GM12892 (cell line): ENCODE measurements at regions not wholly inside any gene's neighbourhood (a gene's known extent, or its start where the extent isn't known, plus 50 kb on each side); places are given as distances from the start of the nearest gene placed in this dataset.

ENCODE experiments used
- POLR2A ChIP-seq: IDR thresholded peaks from 2 replicates; pipeline ENCODE4 v1.6.1; 2011; ENCODE audit warnings: low read depth, low read length, control low read depth
- POLR2AphosphoS5 ChIP-seq: IDR thresholded peaks from 2 replicates; pipeline ENCODE4 v1.6.1; 2011; ENCODE audit warnings: low read depth, low read length, control low read depth

GRCh38 chrX:97984641-97985040 is 1100.9 kb downstream of the RPA4 start:
- TF ChIP-seq POLR2A (no peak), POLR2AphosphoS5 (no peak)
